Suppressor macrophage (primary cell): ENCODE measurements at regions not wholly inside any gene's neighbourhood (a gene's known extent, or its start where the extent isn't known, plus 50 kb on each side); places are given as distances from the start of the nearest gene placed in this dataset.
"Not testable (repeated sequence)": the region's sequence is repeated elsewhere in the genome, so short reads cannot be mapped to it uniquely, and the experiment has no call there.

ENCODE experiments used
- DNase-seq, 4 experiments: peaks; one replicate each; pipeline ENCODE4 v3.0.0-alpha.2; 2020 to 2022

GRCh38 chr17:45554479-45554878 is 64.0 kb upstream of the PLEKHM1 start:
- not testable (repeated sequence) for DNase-seq

- DNase-seq = not testable (repeated sequence)
These were observed 68.3 kb upstream of the PLEKHM1 start for GRCh38 chr17:45558821-45559220.

GRCh38 chr17:45562868-45563267 is 72.3 kb upstream of the PLEKHM1 start:
- not testable (repeated sequence) for DNase-seq

DNA sequence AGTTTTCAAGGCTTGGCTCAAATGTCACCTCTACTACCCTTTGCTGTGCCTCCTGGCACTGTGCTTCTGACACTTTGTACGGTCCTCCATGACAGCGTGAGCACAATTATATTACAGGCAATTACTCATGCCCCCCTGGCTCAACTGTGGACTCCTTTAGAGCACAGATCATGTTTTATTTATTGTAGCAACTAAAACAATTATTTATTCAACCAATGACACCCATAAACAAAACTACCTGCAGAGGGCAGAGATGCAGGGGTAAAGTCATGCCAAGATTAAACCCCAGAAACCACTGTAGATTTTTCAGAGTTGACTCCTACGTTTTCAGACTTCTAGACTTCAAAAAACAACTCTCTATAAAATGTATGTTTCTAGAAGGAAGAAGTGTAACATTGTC is 72.8 kb upstream of the PLEKHM1 start:
- not testable (repeated sequence) for DNase-seq

DNA sequence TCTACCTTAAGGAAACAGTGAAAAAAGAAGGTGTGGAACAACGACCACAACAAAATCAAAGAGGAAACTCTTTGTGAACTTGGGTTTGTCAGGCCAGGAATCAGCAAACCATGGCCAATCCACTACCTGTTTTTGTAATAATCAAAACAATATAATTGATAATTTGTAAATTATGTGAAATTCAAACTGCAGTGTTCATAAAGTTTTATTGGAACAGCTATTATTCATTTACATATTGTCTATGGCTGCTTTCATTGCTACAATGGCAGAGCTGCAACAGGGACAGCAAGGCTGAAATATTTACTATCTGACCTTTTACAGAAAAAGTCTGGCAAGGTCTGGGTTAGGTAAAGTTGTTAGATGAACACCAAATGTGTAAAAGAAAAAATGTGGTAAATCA is 77.8 kb upstream of the PLEKHM1 start:
- DNase-seq = not testable (repeated sequence)

GRCh38 chr17:45573326-45573725 is 82.8 kb upstream of the PLEKHM1 start:
- not testable (repeated sequence) for DNase-seq

DNA sequence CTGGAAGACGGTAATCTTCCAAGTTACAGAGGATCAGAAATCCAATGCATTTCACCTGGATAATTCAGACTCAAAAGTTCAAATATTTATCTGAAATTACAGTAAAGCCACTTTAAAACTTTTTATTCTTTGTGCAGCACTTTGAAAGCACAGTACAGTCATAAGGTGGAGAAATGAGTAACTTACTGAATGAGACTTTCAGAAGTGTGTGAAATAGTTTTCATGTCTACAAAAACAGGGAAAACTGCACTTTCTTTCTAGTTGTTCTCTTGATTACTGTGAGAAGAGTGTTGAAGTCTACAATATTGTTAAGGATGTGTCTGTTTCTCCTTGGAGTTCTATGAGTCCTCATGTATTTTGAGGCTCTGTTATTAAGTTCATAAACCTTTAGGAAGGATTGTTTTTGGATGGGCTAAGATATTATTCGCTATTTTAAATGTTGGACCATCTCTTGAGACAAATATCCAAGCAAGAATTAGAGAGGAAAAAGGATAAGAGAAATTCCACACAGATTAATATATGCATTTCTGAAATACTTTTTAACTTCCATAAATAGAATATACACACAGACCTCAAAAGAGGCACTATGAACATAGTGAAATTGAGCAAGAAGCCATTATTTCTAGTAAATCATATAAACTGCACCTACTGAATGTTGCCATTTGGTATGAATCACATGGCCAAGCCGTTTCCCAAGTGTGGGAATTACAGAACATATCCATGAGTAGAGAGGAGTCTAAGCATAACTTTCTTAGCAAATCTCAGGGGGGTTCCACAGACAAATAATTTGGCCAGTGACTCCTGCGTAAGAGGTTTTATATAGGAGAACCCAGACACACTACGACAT is 83.6 kb upstream of the PLEKHM1 start:
- no peak for DNase-seq

DNA sequence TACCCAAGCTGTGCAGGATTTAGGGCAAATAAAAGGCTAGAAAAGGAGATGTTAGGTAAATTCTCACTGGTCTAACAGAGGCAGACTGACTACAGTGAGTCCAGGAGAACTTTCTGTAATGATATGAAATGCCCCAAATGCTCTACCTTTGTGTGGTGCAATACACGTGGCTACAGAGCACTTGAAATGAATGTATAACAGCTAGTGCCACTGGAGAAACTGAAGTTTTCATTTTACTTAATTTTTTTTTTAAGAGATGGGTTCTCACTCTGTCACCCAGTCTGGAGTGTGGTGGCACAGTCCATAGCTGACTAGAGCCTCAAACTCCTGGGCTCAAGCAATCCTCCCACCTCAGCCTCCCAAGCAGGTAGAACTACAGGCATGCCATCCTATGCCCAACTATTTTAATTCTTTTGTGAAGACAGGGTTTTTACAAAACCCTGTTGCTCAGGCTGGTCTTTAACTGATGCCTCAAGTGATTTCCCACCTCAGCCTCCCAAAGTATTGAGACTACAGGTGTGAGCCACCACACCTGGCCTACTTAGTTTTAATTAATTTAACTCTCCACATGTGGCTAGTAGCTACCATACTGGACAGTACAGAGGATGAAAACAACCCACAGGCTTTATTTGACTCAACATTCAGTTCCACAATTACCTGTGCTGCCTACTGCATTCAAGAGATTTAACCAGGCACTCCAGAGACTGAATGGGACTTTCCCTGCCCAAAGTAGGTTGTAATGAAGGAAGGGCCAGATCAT is 84.8 kb upstream of the PLEKHM1 start:
- DNase-seq = no peak

- DNase-seq = peak in 1 of 4 experiments; percentile 26
These were observed 86.2 kb upstream of the PLEKHM1 start for GRCh38 chr17:45576527-45577307.

DNA sequence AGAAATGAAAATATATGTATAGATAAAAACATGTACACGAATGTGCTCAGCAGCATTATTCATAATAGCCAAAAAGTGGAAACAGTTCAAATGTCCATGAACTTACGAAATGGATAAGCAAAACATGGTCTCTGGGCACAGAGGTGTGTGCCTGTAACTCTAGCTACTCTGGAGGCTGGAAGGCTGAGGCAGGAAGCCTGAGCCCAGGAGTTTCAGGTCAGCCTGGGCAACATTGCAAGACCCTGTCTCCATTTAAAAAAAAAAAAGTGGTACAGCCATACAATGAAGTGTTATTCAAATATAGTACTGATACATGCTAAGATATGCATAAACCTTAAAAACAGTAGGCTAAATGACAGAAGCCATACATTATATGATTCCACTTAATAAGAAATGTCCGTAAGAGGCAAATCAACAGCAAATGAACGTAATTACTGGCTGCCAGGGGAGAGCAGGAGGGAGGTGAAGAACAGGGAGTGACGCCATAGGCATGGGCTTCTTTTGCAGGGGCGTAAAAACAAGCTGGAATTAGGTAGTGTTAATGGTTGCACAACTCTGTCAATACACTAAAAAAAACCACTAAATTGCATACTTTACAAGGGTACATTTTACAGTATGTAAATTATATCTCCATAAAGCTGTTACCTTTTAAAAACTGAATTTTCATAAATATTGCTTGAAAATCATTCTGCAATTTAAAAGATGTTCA is 87.2 kb upstream of the PLEKHM1 start:
- DNase-seq = peak in 3 of 4 experiments; percentile 14 to 43 (median 27)

- no peak for DNase-seq
These were observed 88.3 kb upstream of the PLEKHM1 start for GRCh38 chr17:45578516-45579455.

DNA sequence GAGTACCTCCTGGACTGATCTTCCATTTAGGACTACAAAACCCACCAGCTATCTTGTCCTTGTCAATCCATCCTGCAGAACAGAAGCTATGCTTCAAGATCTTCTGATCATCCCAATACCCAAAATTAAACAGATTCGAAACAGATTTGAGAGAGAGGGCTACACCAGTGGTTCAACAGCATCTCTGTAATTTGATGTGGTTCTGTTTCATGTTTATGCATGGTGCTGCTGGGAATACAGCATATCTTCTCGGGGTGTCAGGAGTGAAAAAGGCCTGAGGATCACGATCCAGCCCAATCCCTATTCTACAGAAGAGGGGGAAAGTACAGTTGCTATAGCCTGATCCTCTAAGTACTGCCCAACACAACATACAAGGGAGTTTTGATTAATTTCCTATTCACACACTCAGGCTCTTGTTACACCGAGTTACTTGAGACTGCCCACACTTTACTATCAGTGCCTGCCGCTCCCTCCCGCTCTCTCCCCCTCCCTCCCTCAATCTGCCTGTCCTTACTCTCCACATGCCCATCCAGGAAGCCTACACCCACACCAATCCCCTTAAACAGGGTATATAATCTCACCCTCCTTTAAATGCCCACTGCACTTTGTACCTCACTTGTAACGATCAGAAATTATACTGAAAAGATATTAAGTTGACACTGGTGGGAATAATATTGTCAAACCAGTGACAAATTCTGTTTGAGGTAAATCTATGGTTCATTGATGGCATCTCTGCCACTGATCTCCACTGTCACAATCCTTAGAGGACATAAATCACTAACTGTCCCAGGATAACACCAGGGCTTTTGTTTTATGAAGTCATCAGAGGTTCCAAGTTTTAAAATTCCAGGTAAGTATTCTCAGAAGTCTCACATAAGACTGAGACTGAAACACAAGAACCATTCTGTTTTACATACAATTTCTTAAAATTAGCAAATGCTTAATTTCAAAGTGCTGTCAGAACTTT is 89.3 kb upstream of the PLEKHM1 start:
- DNase-seq = no peak

DNA sequence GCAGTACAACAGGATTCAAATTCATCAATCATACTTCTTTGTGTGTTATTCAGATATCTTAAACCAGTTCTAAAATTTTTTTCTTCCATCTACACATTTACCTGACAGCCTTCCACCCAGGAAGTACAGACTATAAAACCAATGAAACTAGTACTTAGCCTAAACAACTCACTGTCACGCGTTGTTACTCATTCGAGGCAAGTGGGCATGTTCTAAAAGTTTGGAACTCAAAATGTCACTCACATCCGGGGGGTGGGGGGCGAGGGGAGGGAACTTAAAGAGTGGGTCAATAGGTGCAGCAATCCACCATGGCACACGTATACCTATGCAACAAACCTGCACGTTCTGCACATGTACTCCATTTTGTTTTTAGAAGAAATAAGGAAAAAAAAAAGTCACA is 90.4 kb upstream of the PLEKHM1 start:
- DNase-seq = no peak

DNA sequence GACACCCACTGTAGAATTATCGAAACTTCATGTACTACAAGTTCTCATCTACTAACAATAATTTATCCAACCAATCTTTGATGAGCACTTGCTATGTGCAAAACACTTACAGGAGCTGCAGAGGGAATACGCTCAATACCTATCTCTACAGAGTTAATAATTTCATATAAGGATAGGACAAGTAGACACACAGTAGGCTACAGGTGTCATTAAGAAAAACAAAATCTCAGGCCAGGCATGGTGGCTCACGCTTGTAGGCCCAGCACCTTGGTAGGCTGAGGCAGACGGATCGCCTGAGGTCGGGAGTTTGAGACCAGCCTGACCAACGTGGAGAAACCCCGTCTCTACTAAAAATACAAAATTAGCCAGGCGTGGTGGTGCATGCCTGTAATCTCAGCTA is 91.3 kb upstream of the PLEKHM1 start:
- DNase-seq = no peak

- DNase-seq = peak; percentile 48 to 78 (median 56)
These were observed 93.8 kb upstream of the PLEKHM1 start for GRCh38 chr17:45584092-45585036.

GRCh38 chr17:45585037-45585733 is 94.7 kb upstream of the PLEKHM1 start:
- DNase-seq = peak; percentile 87 to 96 (median 91)

DNA sequence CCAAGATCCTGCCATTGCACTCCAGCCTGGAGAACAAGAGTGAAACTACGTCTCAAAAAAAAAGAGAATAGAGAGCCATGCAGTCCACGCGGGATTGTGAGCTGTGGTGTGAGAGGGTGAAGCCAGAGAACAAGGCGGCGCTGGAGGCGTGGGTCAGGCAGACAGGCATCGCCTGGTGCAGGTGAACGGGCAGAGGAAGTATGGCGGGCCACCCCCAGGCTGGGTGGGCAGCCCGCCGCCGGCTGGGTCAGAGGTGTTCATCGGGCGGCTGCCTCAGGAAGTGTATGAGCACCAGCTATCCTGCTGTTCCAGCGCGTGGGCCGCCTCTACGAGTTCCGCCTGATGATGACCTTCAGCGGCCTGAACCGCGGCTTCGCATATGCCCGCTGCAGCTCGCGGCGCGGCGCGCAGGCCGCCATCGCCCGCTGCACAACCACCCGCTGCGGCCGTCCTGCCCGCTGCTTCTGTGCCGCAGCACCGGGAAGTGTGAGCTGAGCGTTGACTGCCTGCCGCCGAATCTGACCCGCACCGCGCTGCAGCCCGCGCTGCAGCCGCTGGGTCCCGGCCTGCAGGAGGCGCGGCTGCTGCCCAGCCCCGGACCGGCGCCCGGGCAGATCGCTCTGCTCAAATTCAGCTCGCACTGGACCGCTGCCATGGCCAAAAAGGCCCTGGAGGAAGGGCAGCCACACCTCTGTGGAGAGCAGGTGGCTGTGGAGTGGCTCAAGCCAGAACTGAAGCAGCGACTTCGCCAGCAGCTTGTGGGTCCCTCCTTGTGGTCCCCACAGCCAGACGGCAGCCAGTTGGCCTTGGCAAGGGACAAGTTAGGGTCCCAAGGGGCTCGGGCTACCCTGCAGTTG is 95.5 kb upstream of the PLEKHM1 start:
- peak; percentile 37 to 81 (median 52) for DNase-seq
